NCI-H1436 treated with DMSO at 0.1 percent for 48 hours (cell line): ENCODE measurements at regions not wholly inside any gene's neighbourhood (a gene's known extent, or its start where the extent isn't known, plus 50 kb on each side); places are given as distances from the start of the nearest gene placed in this dataset.
"Not testable (repeated sequence)": the region's sequence is repeated elsewhere in the genome, so short reads cannot be mapped to it uniquely, and the experiment has no call there.

Experiments
- DNase-seq: peaks from one replicate; lab custom pipeline; 2025; lab: John Stamatoyannopoulos, UW

GRCh38 chr11:38155856-38156255 lies 1557.8 kb upstream of the RAG2 start:
- no peak for DNase-seq

DNA sequence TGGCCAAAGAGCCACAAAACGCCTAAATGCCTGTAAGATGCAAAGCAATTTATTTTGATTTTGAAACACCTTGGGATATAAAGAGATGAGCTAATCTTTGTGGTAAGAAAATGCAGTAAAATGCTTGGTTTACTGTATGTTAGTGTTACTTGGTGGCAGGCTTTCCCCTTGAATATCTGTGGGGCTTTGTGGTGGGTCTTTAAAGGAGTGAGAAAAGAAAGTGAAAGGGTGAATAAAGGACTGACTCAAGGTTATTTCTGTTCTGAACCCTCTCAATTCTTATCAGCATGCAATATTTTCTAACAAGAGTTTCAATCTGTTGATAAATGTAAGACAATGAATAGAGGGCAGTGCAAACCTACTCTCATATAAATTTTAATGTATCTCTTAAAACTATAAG lies 1555.9 kb upstream of the RAG2 start:
- DNase-seq, result no peak

DNA sequence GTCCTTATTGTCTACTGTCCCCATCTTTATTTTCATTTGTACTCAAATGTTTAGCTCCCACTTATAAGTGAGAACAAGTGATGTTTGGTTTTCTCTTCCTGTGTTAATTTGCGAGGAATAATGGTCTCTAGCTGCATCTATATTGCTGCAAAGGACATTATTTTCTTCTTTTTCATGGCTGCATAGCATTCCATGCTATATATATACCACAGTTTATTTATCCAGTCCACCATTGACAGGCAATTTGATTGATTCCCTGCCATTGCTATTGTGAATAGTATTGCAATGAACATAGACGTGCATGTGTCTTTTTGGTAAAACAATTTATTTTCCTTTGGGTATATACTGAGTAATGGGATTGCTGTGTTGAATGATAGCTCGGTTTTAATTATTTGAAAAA lies 1545.8 kb upstream of the RAG2 start:
- no peak for DNase-seq

- no peak for DNase-seq
Observed at GRCh38 chr11:38138972-38139371, 1540.9 kb upstream of the RAG2 start.

DNA sequence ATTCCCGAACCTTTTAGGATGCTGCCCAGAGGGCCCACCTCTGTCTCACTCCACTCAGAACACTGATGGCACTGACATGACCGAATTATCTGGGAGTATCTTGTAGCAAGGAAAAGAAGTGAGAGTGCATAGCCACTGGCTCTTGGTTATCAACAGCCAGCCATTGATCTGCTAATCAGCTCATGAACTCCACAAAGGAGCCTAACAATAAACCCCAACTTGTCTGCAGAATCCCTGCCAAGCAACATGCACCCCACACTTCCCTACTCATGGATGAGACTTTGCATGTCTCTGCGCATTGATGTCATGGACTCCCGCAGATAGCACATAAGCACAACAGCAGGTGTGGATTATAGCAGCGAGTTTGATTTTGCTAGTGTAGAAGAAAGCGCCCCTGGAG lies 1538.9 kb upstream of the RAG2 start:
- no peak for DNase-seq

DNA sequence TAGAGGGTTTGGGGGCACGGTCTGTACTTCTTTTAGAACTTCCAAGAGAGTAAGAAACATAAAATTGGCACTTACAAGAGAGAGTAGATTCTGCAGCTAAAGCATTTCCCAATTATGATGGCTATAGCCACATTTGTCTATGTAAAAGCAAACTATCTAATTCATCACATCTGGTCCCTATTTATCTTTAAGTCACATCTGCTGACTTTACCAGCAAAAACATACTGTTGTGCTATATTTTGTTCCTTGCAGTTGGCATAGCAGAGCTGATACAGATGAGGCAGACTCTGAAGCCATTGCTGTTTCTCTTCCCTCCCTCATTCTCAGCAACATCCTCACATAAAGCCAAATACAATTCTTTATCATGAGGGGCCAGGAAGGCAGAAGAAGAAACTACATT lies 1533.5 kb upstream of the RAG2 start:
- DNase-seq, result no peak

DNA sequence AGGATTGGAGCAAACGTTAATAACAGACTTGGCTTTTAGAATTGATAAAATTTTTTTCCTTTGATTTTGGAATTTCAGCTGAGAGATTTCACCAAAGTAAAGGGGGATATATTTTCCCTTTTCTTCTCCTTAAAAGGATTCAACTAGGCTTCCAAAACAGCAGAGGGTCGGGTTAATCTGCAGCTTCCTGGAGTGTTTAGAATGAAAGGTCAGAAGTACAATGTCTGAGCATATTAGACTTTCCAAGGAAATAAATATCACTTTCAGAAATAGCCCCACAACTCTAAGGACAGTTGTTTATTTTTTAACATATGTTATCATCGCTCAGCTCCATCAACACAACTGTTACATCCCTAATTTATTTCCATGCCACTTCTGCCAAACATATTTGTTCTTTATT lies 1532.9 kb upstream of the RAG2 start:
- DNase-seq, result no peak

DNA sequence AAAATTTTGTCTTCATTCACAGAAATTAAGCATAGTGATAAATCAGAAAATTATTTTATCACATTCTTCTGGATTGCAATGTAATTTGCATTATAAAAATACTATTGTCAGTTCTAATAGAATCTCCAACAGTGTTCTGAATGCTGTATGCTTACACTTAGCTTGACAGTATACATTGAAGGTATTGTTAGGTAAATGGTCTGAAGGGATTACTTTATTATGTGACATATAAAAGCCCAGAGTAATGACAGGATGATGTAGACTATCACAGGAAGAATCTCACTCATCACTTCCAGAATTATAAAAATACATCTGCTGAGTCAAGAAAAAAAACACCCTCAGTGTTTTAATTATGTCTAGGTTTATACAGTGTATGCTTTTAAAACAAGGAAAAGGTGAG lies 1532.5 kb upstream of the RAG2 start:
- no peak for DNase-seq

DNA sequence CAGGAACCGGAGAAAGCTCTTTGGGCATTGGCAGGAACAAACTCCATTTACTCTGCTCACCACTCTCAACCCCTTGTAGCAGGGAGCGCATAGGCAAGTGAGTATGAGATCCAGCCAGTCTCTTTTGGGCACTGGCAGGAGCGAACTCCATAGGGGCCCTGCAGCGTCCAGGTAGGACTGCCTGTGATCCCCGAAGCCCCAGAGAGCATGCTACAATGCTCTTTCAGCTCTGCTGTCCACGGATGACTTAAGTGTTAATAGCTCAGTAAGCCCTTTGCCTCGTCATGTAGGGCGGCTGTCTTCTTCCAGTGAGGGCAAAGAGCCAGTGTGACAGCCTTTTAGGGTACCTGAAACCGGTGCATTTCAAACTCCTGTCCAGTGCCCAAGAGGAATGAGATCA lies 1525.6 kb upstream of the RAG2 start:
- DNase-seq, result no peak

GRCh38 chr11:38116616-38117015 lies 1518.6 kb upstream of the RAG2 start:
- DNase-seq, result not testable (repeated sequence)

DNA sequence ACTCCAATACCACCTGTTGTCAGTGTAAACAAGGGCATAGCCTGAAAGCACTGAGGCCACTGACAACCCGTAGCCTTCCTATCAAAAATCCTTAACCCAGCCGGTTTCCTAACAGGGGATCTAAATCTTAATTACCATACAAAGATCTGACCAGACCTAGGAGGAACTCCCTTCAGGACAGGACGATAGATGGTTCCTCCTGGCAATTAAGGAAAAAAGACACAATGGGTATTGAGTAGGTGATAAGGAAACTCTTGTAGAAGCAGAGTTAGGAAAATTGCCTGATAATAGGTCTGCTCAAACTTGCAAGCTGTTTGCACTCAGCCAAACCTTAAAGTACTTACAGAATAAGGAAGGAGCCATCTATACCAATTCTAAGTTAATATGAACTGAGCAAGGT lies 1517.3 kb upstream of the RAG2 start:
- not testable (repeated sequence) for DNase-seq

- DNase-seq, result no peak
Observed at GRCh38 chr11:38100836-38101462, 1502.9 kb upstream of the RAG2 start.

DNA sequence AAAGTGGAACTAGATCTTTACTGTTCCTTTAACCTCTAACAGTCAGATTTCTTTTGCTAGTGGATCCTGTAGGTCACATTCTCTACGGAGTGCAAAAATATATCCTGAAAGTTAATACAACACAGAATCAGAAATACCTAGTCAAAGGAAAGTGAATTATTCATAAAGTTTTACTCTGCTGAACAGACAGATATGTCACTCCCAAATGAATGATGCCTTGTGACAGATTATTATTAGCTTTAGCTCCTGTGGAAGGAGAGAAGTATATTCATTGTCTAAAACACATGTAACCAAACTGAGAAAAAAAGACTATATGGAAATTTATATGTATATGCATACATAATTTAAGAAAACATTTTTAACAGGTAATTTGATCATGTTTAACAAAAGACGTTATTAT lies 1497.2 kb upstream of the RAG2 start:
- DNase-seq, result no peak

- no peak for DNase-seq
Observed at GRCh38 chr11:38089726-38090125, 1491.7 kb upstream of the RAG2 start.

DNA sequence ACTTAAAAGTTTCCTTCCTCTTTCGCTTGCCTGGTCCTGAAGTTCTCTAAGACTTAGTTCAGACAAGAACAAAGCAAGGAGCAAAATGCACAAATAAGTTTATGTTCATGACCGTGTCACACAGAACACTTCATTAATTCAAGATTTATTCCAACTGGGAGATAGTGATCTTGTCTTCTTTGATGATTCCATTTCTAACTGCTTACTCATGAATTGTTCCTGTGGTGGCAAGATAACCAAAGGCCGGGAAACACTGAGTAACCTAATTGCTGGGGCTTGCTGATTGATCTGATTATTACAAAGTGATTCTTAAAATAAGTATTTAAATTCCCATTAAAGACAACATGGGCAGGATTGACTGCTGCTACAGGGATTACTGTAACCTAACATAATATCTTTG lies 1462.9 kb upstream of the RAG2 start:
- DNase-seq, result no peak

GRCh38 chr11:38060136-38060535 lies 1462.1 kb upstream of the RAG2 start:
- no peak for DNase-seq

- no peak for DNase-seq
Observed at GRCh38 chr11:38046571-38047135, 1448.6 kb upstream of the RAG2 start.

DNA sequence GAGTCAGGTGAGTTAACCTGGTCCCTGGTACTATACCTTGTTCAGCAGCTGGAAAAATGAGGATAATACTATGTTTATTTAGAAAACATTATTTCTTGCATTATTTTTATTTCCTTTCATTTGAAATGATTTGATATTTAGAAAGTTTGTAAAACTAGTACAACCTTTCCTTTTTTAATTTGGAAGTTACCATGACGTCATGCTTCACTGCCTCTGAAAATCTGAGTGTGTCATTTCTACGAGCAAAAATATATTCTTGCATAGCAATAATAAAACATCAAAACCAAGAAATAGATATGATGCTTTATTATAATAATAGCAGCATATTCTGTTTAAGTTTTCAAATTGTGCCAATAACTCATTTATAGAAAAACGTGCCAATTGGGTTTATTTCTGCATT lies 1445.0 kb upstream of the RAG2 start:
- no peak for DNase-seq

DNA sequence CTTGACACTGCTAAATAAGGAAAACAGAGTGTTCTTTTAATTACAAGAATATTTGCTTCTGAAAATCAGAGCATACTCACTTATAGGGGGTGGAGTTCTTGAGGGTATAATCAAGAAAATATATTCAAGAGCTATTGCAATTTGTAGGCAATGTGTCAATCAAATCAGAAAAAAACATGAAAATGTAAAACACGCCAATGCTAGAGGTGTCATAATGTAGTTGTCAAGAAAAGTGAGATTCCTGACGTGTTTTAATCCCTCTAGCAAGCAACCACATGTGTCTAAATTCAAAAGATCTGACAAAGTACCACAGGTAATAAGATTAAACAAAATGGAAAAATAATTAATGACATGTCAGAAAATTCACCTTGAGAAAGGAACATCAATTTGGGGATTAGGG lies 1440.7 kb upstream of the RAG2 start:
- DNase-seq, result no peak

GRCh38 chr11:38019072-38019775 lies 1421.2 kb upstream of the RAG2 start:
- no peak for DNase-seq

GRCh38 chr11:38014405-38014804 lies 1416.4 kb upstream of the RAG2 start:
- no peak for DNase-seq

GRCh38 chr11:38013157-38013556 lies 1415.1 kb upstream of the RAG2 start:
- DNase-seq, result no peak

DNA sequence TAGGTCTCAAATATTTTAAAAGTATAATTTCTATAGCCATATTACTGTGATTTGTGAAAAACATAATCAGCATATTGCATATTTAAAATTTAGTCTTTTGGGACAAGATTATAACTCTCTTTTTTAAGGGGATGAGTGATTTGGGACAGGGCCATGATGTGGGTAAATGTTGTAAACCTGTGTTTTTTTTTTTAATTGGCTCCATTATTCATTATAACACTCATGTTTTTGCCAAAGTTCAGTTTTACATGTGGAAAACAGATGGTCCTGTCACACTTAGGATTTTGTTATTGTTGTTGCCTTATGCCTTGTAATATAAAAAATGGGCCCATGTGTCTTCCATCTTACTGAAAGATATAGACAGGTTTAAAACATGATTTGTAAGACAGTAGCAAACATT lies 1413.5 kb upstream of the RAG2 start:
- DNase-seq, result no peak

DNA sequence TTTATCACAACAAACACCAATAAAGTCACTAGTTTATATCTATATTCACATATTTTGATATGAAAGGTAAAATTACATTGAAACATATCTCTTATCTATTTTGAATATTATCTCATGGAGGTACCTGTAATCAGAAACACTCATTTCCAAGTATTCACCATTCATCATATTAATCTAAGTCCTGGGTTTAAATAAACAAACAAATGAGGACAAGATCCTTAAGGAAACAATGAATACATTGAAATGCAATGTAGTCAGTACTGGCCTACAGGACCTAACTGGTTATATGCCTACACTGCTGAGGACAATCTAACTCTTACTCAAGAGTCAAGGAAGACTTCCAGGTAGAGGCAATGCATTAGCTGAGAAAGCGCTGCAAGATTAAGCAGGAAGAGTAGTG lies 1411.9 kb upstream of the RAG2 start:
- DNase-seq, result no peak
